CD4-positive, alpha-beta T cell (primary cell): ENCODE measurements at regions not wholly inside any gene's neighbourhood (a gene's known extent, or its start where the extent isn't known, plus 50 kb on each side); places are given as distances from the start of the nearest gene placed in this dataset.
A peak's percentile ranks its signal among the peaks of the same experiment; 100 is the strongest.

Experiments
- ATAC-seq: fragments of 200-7000 bp; cut with Tn5 transposase; one replicate; pipeline ENCODE4 v1.10.0; 2022; ENCODE audit warnings: mild to moderate bottlenecking; ENCODE audit not compliant: poor library complexity
- CTCF ChIA-PET: fragments of 350-600 bp; sonication (Branson Sonifier 250); formaldehyde crosslinking; loops from one replicate; lab custom pipeline; 2021; ENCODE audit warnings: antibody characterized with exemption, inconsistent platforms; lab: Charles Lee
- POLR2A ChIA-PET: fragments of 350-600 bp; sonication (Branson Sonifier 250); formaldehyde crosslinking; loops from one replicate; lab custom pipeline; 2021; ENCODE audit warnings: antibody characterized with exemption, inconsistent platforms; lab: Charles Lee
- DNase-seq, 14 experiments: peaks; one replicate each; pipeline ENCODE4 v3.0.0-alpha.2; 2013 to 2020; ENCODE audit warnings: mixed read lengths in 2 of 14
- H3K27ac ChIP-seq, 2 donors: one replicate each; pipeline versions ENCODE4 v1.5.1 to v1.7.0; 2013; ENCODE audit warnings: low read length in 2 of 2, low read depth in 1 of 2, mild to moderate bottlenecking in 1 of 2
- H3K27me3 ChIP-seq, 2 experiments: 1 replicate in 1 of 2; 2 replicates in 1 of 2; pipeline versions ENCODE4 v1.6.1 to v1.7.0; 2013; ENCODE audit warnings: low read length in 2 of 2, control low read depth in 1 of 2, mild to moderate bottlenecking in 1 of 2, moderate library complexity in 1 of 2; ENCODE audit not compliant: insufficient read depth in 2 of 2, control insufficient read depth in 1 of 2
- H3K36me3 ChIP-seq: one replicate; pipeline ENCODE4 v1.6.1; 2013; ENCODE audit warnings: low read length, control low read depth; ENCODE audit not compliant: insufficient read depth
- H3K4me1 ChIP-seq: one replicate; pipeline ENCODE4 v1.6.1; 2013; ENCODE audit warnings: low read length, control low read depth; ENCODE audit not compliant: insufficient read depth
- H3K4me3 ChIP-seq: one replicate; pipeline ENCODE4 v1.5.1; 2013; ENCODE audit warnings: mild to moderate bottlenecking, low read length, moderate library complexity
- H3K9me3 ChIP-seq, 2 experiments: 1 replicate in 1 of 2; 2 replicates in 1 of 2; pipeline versions ENCODE4 v1.6.1 to v1.7.0; 2013; ENCODE audit warnings: low read length in 2 of 2, mild to moderate bottlenecking in 2 of 2, control low read depth in 1 of 2, moderate library complexity in 1 of 2; ENCODE audit not compliant: control insufficient read depth in 1 of 2, insufficient read depth in 1 of 2
- H3K27ac Mint-ChIP-seq: one replicate; pipeline ENCODE4 v1.8.0; 2020; ENCODE audit warnings: mixed read lengths
- H3K27me3 Mint-ChIP-seq: one replicate; pipeline ENCODE4 v1.8.0; 2021; ENCODE audit warnings: mixed read lengths
- H3K36me3 Mint-ChIP-seq: one replicate; pipeline ENCODE4 v1.8.0; 2021; ENCODE audit warnings: low read depth, mixed read lengths
- H3K4me1 Mint-ChIP-seq: one replicate; pipeline ENCODE4 v1.8.0; 2021; ENCODE audit warnings: low read depth, mixed read lengths
- H3K4me3 Mint-ChIP-seq: one replicate; pipeline ENCODE4 v1.8.0; 2020; ENCODE audit warnings: mild to moderate bottlenecking, mixed read lengths
- H3K9me3 Mint-ChIP-seq: one replicate; pipeline ENCODE4 v1.8.0; 2020; ENCODE audit warnings: mixed read lengths
- CTCF ChIP-seq: fragments of 200-600 bp; IDR thresholded peaks from one replicate; pipeline ENCODE4 v1.8.0; 2022; ENCODE audit warnings: antibody characterized with exemption, mild to moderate bottlenecking
- intact Hi-C, 2 experiments: fragments of 100-400 bp; cut with DNase I in 1 of 2; cut with micrococcal nuclease in 1 of 2; formaldehyde crosslinking; loops; one replicate each; pipeline versions ENCODE4 v1.15.1 to v1.9.0; 2023 to 2025; cut with DNase I, micrococcal nuclease

- Mint-ChIP-seq H3K27me3 (no peaks in the 10 kb centered on the region), H3K27ac (no peak overlapping the region), H3K36me3 (no peaks in the 10 kb centered on the region), H3K9me3 (no peaks in the 10 kb centered on the region), H3K4me3 (no peak overlapping the region), H3K4me1 (no peaks in the 10 kb centered on the region)
- Histone ChIP-seq H3K4me3 (no peak overlapping the region), H3K4me1 (no peaks in the 10 kb centered on the region), H3K36me3 (no peaks in the 10 kb centered on the region), H3K27ac (no peak overlapping the region), H3K9me3 (peaks cover 0 to 5% of the 10 kb centered on the region in 2 experiments), H3K27me3 (no peaks in the 10 kb centered on the region)
- intact Hi-C loops = no loop called here
- ATAC-seq = no peak
- no peak for TF ChIP-seq CTCF
- DNase-seq = no peak
- POLR2A ChIA-PET = no interaction called here
- CTCF ChIA-PET = no interaction called here
Observed at GRCh38 chr3:187900993-187901755, 155.9 kb upstream of the BCL6 start.

DNA sequence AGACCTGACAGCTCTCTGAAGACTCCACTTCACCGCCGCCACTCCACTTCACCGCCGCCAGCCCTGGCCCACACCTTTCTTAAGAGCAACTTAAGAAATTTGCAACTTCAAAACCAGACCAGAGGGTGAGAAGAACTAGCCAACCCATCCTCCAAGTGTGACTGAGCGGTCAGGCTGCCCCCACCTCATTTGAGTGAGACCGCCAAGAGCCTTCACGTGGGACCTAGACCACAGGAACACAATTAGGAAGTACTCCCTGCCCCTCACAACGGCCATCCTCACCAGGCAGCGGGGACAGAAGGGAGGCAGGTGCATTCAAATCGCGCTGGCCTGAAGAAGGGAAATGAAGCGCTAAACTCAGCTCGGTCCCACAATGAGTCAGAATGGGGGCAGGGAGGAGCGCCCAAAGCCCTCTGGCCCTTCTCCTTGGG, 156.8 kb upstream of the BCL6 start:
- H3K4me3 ChIP-seq = no peak overlapping the region
- TF ChIP-seq CTCF = no peak
- no peaks in the 10 kb centered on the region for H3K27me3 ChIP-seq
- POLR2A ChIA-PET = no interaction called here
- H3K36me3 ChIP-seq = no peaks in the 10 kb centered on the region
- H3K4me1 ChIP-seq = no peaks in the 10 kb centered on the region
- intact Hi-C loops = no loop called here
- no peak for ATAC-seq
- H3K27me3 Mint-ChIP-seq = no peaks in the 10 kb centered on the region
- no peaks in the 10 kb centered on the region for H3K9me3 Mint-ChIP-seq
- no peaks in the 10 kb centered on the region for H3K4me1 Mint-ChIP-seq
- peaks cover 0 to 5% of the 10 kb centered on the region in 2 experiments for H3K9me3 ChIP-seq
- CTCF ChIA-PET = no interaction called here
- no peak overlapping the region for H3K4me3 Mint-ChIP-seq
- no peak for DNase-seq
- H3K36me3 Mint-ChIP-seq = no peaks in the 10 kb centered on the region
- no peak overlapping the region for H3K27ac Mint-ChIP-seq
- H3K27ac ChIP-seq = no peak overlapping the region

DNA sequence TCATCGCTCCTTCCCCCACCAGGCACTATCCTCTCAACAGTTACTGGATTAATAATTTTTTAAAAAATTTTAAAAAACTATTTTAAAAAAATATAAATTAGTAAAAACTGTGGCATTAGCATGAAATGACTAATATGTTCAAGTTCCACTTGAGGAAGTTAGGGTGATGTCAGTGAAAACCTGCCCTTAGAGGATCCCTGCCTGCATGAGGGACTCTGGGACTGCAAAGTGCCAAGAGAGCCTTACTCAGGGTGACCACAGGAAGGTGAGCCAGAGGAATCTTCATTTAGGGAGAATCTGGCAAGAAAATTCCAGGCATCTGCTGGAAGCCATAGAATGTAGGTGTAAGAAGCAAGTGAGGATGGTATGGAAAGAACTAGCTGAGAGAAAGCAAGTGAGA, 157.7 kb upstream of the BCL6 start:
- Histone ChIP-seq H3K9me3 (peaks cover 0 to 5% of the 10 kb centered on the region in 2 experiments), H3K4me1 (no peaks in the 10 kb centered on the region), H3K4me3 (no peak overlapping the region), H3K27me3 (no peaks in the 10 kb centered on the region), H3K27ac (no peak overlapping the region), H3K36me3 (no peaks in the 10 kb centered on the region)
- Mint-ChIP-seq H3K9me3 (no peaks in the 10 kb centered on the region), H3K4me1 (no peaks in the 10 kb centered on the region), H3K4me3 (no peak overlapping the region), H3K27ac (no peak overlapping the region), H3K27me3 (no peaks in the 10 kb centered on the region), H3K36me3 (no peaks in the 10 kb centered on the region)
- DNase-seq (peak in 1 of 14 experiments; percentile 19), ATAC-seq (no peak)
- intact Hi-C loops = no loop called here
- no peak for TF ChIP-seq CTCF
- ChIA-PET POLR2A (no interaction called here), CTCF (no interaction called here)
